Spleen (tissue), 11 donors: ENCODE measurements at regions not wholly inside any gene's neighbourhood (a gene's known extent, or its start where the extent isn't known, plus 50 kb on each side); places are given as distances from the start of the nearest gene placed in this dataset.
"Not testable (repeated sequence)": the region's sequence is repeated elsewhere in the genome, so short reads cannot be mapped to it uniquely, and the experiment has no call there.

ENCODE experiments used
- DNase-seq: peaks from one replicate; pipeline ENCODE4 v3.0.0-alpha.2; 2020
- H3K27ac ChIP-seq, 8 donors: fragments of 200-600 bp; sonication (generic) in 7 of 8; 1 replicate in 4 of 8; 2 replicates in 4 of 8; pipeline versions ENCODE4 v1.5.0 to v1.8.0; 2016 to 2021; ENCODE audit warnings: inconsistent platforms in 4 of 8, mild to moderate bottlenecking in 4 of 8, moderate library complexity in 1 of 8
- H3K27me3 ChIP-seq, 7 donors: fragments of 200-600 bp; sonication (generic) in 6 of 7; replicated peaks in 1 of 7; 1 replicate in 4 of 7; 2 replicates in 3 of 7; pipeline versions ENCODE4 v1.5.0 to v1.8.0; 2016 to 2021; ENCODE audit warnings: inconsistent platforms in 3 of 7, mild to moderate bottlenecking in 1 of 7
- H3K36me3 ChIP-seq, 6 donors: fragments of 200-600 bp; sonication (generic) in 5 of 6; 1 replicate in 4 of 6; 2 replicates in 2 of 6; pipeline versions ENCODE4 v1.5.0 to v1.8.0; 2016 to 2021; ENCODE audit warnings: inconsistent platforms in 2 of 6
- H3K4me1 ChIP-seq, 6 donors: fragments of 200-600 bp; sonication (generic) in 5 of 6; 1 replicate in 3 of 6; 2 replicates in 3 of 6; pipeline versions ENCODE4 v1.5.0 to v1.8.0; 2016 to 2021; ENCODE audit warnings: inconsistent platforms in 3 of 6
- H3K4me3 ChIP-seq, 8 donors: fragments of 200-600 bp; sonication (generic) in 7 of 8; 1 replicate in 4 of 8; 2 replicates in 4 of 8; pipeline versions ENCODE4 v1.5.0 to v1.8.0; 2016 to 2021; ENCODE audit warnings: inconsistent platforms in 4 of 8, mild to moderate bottlenecking in 4 of 8, moderate library complexity in 2 of 8
- H3K9me3 ChIP-seq, 8 donors: fragments of 200-600 bp; sonication (generic) in 7 of 8; 1 replicate in 4 of 8; 2 replicates in 4 of 8; pipeline versions ENCODE4 v1.5.0 to v1.8.0; 2016 to 2021; ENCODE audit warnings: inconsistent platforms in 4 of 8
- CTCF ChIP-seq, 11 experiments: fragments of 200-600 bp in 7 of 11; fragments of 450-650 bp in 4 of 11; sonication (generic) in 4 of 11; IDR thresholded peaks in 8 of 11; conservative IDR thresholded peaks in 3 of 11; 1 replicate in 7 of 11; 2 replicates in 4 of 11; pipeline versions ENCODE4 v1.4.0 to v1.8.0; 2016 to 2021; ENCODE audit warnings: antibody characterized with exemption in 11 of 11, inconsistent platforms in 4 of 11, mild to moderate bottlenecking in 1 of 11
- POLR2A ChIP-seq, 3 donors: fragments of 450-650 bp; IDR thresholded peaks; one replicate each; pipeline ENCODE4 v1.5.1; 2017; ENCODE audit warnings: antibody characterized with exemption in 3 of 3, mild to moderate bottlenecking in 1 of 3
- POLR2AphosphoS5 ChIP-seq, 3 donors: sonication (generic); formaldehyde crosslinking; IDR thresholded peaks; one replicate each; pipeline ENCODE4 v1.5.1; 2017; ENCODE audit warnings: antibody characterized with exemption in 3 of 3
- WGBS, 5 donors: extraction: QIAGEN DNeasy Blood & Tissue Kit in 3 of 5; methylation state at CpG; one replicate each; pipeline versions ENCODE4 v1.1.5 to v1.1.7; 2013 to 2018; 5-methylcytosine and 5-hydroxymethylcytosine counted together
- intact Hi-C: fragments of 100-400 bp; cut with DNase I; formaldehyde crosslinking; loops from one replicate; pipeline ENCODE4 v1.15.0; 2023; ENCODE audit warnings: low total_unique reads
- donor health status: healthy with polysubstance abuse.
- donor health status: DM: no; HTN: no; CAD: no; lungs with moderate emphysema.
- donor health status: DM: no; HTN: no; CAD: no.
- donor health status: Bipolar disorder and iron deficiency.
- donor health status: healthy.
- donor health status: DM: no; HTN: no; CAD: no.
- donor health status: DM: yes; HTN: yes; CAD: no.

- no peaks in the 10 kb centered on the region for H3K27me3 ChIP-seq
- H3K36me3 ChIP-seq = no peaks in the 10 kb centered on the region
- no peak overlapping the region for H3K4me3 ChIP-seq
- H3K27ac ChIP-seq = no peak overlapping the region
- no peaks in the 10 kb centered on the region for H3K4me1 ChIP-seq
- H3K9me3 ChIP-seq = peaks cover 0 to 14% (median 9%) of the 10 kb centered on the region in 8 donors
- 59 to 74% (median 73%) methylated on average over 4 of the region's 4 CpGs for WGBS, 5 donors
- intact Hi-C loops = no loop called here
- TF ChIP-seq POLR2AphosphoS5 (IDR thresholded peaks at IDR 0.05) (no peak), CTCF (IDR thresholded peaks at IDR 0.05 in 8 of 11, conservative IDR thresholded peaks at IDR 0.05 in 3 of 11) (no peak), POLR2A (IDR thresholded peaks at IDR 0.05) (no peak)
- no peak for DNase-seq
Measured at GRCh38 chr16:76683051-76683450, 405.9 kb downstream of the CNTNAP4 start.

DNA sequence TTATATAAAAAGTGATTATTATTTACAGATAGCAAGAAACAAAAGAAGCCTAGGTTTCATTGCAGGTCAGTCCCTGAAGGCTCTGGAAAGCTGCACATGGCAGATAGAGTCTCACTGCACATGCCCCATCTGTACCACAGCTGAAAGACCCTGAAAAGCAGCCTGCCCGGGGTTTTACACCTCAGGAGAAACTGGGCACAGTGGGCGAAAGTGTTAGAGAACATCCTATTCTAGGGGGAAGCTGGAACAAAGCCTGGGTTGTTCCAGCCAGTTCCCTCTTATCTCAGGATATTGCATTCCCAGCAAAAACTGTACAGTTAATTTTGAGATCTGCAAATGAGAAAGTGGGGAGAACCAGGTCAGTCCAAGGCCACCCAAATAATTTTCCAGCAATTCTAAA lies 419.7 kb downstream of the CNTNAP4 start:
- Histone ChIP-seq H3K9me3 (peaks cover 0 to 23% (median 9%) of the 10 kb centered on the region in 8 donors), H3K4me1 (no peaks in the 10 kb centered on the region), H3K36me3 (no peaks in the 10 kb centered on the region), H3K4me3 (no peak overlapping the region), H3K27ac (no peak overlapping the region), H3K27me3 (no peaks in the 10 kb centered on the region)
- no peak for TF ChIP-seq POLR2AphosphoS5 (IDR thresholded peaks at IDR 0.05)
- TF ChIP-seq POLR2A (IDR thresholded peaks at IDR 0.05) = no peak
- no peak for TF ChIP-seq CTCF (IDR thresholded peaks at IDR 0.05 in 8 of 11, conservative IDR thresholded peaks at IDR 0.05 in 3 of 11)
- intact Hi-C loops = no loop called here
- WGBS, 5 donors = 63 to 87% (median 76%) methylated on average over 2 of the region's 2 CpGs
- DNase-seq = no peak

DNA sequence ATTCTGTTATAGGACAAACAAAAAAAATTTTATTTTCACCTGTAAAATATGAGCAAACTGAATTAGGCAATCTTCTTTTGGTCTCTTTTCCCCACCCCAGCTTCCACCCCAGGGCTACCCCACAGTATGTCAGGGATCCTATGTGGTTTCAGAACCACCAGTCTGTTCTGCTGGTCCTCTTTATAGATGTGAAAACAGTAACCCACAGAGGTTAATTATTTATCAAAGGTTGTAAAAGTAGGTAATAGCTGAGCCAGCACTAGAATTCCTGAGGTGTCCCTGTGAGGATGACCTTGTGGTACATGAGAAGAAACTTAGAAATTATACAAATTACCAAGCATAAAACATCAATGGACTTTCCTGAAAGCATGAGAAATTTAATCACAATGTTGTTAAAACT lies 428.7 kb downstream of the CNTNAP4 start:
- intact Hi-C loops = no loop called here

GRCh38 chr16:76713191-76713590 lies 436.0 kb downstream of the CNTNAP4 start:
- no peak for DNase-seq
- intact Hi-C loops = no loop called here
- no peaks in the 10 kb centered on the region for H3K4me1 ChIP-seq
- TF ChIP-seq CTCF (IDR thresholded peaks at IDR 0.05 in 8 of 11, conservative IDR thresholded peaks at IDR 0.05 in 3 of 11) (no peak), POLR2AphosphoS5 (IDR thresholded peaks at IDR 0.05) (no peak), POLR2A (IDR thresholded peaks at IDR 0.05) (no peak)
- no peaks in the 10 kb centered on the region for H3K27me3 ChIP-seq
- no peak overlapping the region for H3K27ac ChIP-seq
- 47 to 66% (median 54%) methylated on average over 1 of the region's 1 CpG for WGBS, 5 donors
- H3K9me3 ChIP-seq = peaks cover 0 to 29% (median 13%) of the 10 kb centered on the region in 8 donors
- no peaks in the 10 kb centered on the region for H3K36me3 ChIP-seq
- no peak overlapping the region for H3K4me3 ChIP-seq

More for the DNA sequence above, 428.7 kb downstream of the CNTNAP4 start:
- H3K27ac ChIP-seq = no peak overlapping the region
- no peaks in the 10 kb centered on the region for H3K4me1 ChIP-seq
- no peaks in the 10 kb centered on the region for H3K27me3 ChIP-seq
- DNase-seq = no peak
- no peaks in the 10 kb centered on the region for H3K9me3 ChIP-seq
- no peak overlapping the region for H3K4me3 ChIP-seq
- H3K36me3 ChIP-seq = no peaks in the 10 kb centered on the region
- TF ChIP-seq POLR2AphosphoS5 (IDR thresholded peaks at IDR 0.05) (no peak), POLR2A (IDR thresholded peaks at IDR 0.05) (no peak), CTCF (IDR thresholded peaks at IDR 0.05 in 8 of 11, conservative IDR thresholded peaks at IDR 0.05 in 3 of 11) (no peak)

- H3K27me3 ChIP-seq, H3K4me3 ChIP-seq, H3K4me1 ChIP-seq, H3K27ac ChIP-seq, H3K36me3 ChIP-seq, intact Hi-C loops, DNase-seq: not testable (repeated sequence)
- WGBS, 5 donors = 89 to 100% (median 94%) methylated on average over 2 to 5 of the region's 5 CpGs
- peaks cover 0 to 30% (median 13%) of the 10 kb centered on the region in 8 donors for H3K9me3 ChIP-seq
Measured at GRCh38 chr16:76716251-76716650, 439.1 kb downstream of the CNTNAP4 start.
